KOPT-K1 (cell line): ENCODE measurements at regions not wholly inside any gene's neighbourhood (a gene's known extent, or its start where the extent isn't known, plus 50 kb on each side); places are given as distances from the start of the nearest gene placed in this dataset.

Source experiments
- H3K27ac ChIP-seq: fragments of 200-600 bp; sonication (generic); 2 replicates; pipeline ENCODE4 v1.5.1; 2016; ENCODE audit warnings: antibody characterized with exemption, mild to moderate bottlenecking, low read depth, low read length; ENCODE audit not compliant: poor library complexity, severe bottlenecking
- H3K36me3 ChIP-seq: fragments of 200-600 bp; sonication (generic); 2 replicates; pipeline ENCODE4 v1.5.1; 2017; ENCODE audit warnings: antibody characterized with exemption, mild to moderate bottlenecking, low read length, moderate library complexity; ENCODE audit not compliant: insufficient read depth
- H3K9me3 ChIP-seq: fragments of 200-600 bp; sonication (generic); 2 replicates; pipeline ENCODE4 v1.5.1; 2017; ENCODE audit warnings: antibody characterized with exemption, low read length, mild to moderate bottlenecking; ENCODE audit not compliant: insufficient read depth, poor library complexity, severe bottlenecking

GRCh38 chr16:55152875-55153390 lies 171.1 kb upstream of the IRX6 start:
- H3K36me3 ChIP-seq, result no peaks in the 10 kb centered on the region
- no peak overlapping the region for H3K27ac ChIP-seq
- no peaks in the 10 kb centered on the region for H3K9me3 ChIP-seq

- Histone ChIP-seq H3K36me3 (no peaks in the 10 kb centered on the region), H3K27ac (no peak overlapping the region), H3K9me3 (no peaks in the 10 kb centered on the region)
Observed at GRCh38 chr16:55154262-55154661, 169.7 kb upstream of the IRX6 start.

GRCh38 chr16:55154956-55155355 lies 169.0 kb upstream of the IRX6 start:
- Histone ChIP-seq H3K36me3 (no peaks in the 10 kb centered on the region), H3K9me3 (peaks cover 4% of the 10 kb centered on the region), H3K27ac (no peak overlapping the region)

DNA sequence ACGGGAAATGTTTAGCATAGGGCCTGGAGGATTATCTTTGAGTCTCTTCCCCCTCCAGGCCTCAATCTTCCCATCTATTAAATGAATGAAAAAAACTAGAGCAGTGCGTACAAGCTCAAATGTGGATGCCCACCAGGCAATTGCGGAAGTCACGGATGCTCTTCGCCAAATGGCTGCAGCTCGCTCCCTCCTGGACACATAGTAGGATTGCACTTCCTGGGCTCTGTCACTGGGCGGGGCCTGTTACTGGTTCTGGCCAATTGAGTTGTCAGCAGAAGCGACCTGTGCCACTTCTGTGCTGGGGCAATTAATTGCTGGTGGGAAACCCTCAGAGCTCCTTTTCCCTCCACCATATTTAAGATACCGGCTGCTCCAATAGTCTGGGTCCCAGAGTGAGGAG lies 168.2 kb upstream of the IRX6 start:
- peaks cover 4% of the 10 kb centered on the region for H3K9me3 ChIP-seq
- H3K27ac ChIP-seq, result no peak overlapping the region
- H3K36me3 ChIP-seq, result no peaks in the 10 kb centered on the region

GRCh38 chr16:55169780-55170179 lies 154.2 kb upstream of the IRX6 start:
- no peaks in the 10 kb centered on the region for H3K9me3 ChIP-seq
- H3K27ac ChIP-seq, result no peak overlapping the region
- no peaks in the 10 kb centered on the region for H3K36me3 ChIP-seq

GRCh38 chr16:55171241-55171640 lies 152.8 kb upstream of the IRX6 start:
- no peaks in the 10 kb centered on the region for H3K9me3 ChIP-seq
- no peaks in the 10 kb centered on the region for H3K36me3 ChIP-seq
- H3K27ac ChIP-seq, result no peak overlapping the region

DNA sequence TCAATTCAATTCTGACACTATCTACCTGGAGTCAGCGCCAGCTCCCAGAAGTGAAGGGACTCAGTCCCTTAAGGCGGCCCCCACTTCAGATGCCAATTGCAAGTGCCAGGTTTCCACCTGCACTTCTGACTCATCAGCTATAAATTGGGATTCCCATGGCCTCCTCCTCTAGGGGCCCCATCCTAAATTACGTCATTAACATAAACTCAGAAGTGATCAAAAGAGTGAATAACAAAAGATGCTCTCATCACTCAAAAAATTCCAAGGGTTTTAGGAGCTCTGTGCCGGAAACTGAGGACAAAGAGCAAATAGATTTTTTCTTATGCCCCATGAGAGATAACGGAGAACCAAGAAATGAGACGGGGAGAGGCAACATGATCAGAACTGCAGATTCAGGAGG lies 148.6 kb upstream of the IRX6 start:
- Histone ChIP-seq H3K27ac (no peak overlapping the region), H3K9me3 (no peaks in the 10 kb centered on the region), H3K36me3 (no peaks in the 10 kb centered on the region)

GRCh38 chr16:55176901-55177300 lies 147.1 kb upstream of the IRX6 start:
- Histone ChIP-seq H3K27ac (no peak overlapping the region), H3K36me3 (no peaks in the 10 kb centered on the region), H3K9me3 (no peaks in the 10 kb centered on the region)

DNA sequence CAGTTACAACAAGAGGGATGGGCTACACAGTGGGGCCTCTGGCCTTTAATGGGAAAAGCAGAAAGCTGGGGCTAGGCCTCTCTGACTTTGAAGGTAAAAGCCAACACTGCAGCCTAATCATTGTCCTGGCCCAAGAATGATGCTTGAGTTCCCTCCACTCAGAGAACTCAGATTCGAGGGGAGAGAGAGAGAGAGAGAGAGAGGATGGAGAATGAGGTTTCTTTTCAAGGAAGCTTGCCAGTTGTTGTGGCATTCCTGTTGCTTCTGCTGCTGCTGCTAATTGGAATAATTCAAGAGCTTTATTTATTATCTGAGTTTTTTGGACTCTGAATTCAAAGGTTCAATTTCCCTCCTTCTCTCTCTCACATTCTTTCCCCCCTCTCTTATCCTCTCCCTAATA lies 144.6 kb upstream of the IRX6 start:
- Histone ChIP-seq H3K9me3 (no peaks in the 10 kb centered on the region), H3K36me3 (no peaks in the 10 kb centered on the region), H3K27ac (no peak overlapping the region)

DNA sequence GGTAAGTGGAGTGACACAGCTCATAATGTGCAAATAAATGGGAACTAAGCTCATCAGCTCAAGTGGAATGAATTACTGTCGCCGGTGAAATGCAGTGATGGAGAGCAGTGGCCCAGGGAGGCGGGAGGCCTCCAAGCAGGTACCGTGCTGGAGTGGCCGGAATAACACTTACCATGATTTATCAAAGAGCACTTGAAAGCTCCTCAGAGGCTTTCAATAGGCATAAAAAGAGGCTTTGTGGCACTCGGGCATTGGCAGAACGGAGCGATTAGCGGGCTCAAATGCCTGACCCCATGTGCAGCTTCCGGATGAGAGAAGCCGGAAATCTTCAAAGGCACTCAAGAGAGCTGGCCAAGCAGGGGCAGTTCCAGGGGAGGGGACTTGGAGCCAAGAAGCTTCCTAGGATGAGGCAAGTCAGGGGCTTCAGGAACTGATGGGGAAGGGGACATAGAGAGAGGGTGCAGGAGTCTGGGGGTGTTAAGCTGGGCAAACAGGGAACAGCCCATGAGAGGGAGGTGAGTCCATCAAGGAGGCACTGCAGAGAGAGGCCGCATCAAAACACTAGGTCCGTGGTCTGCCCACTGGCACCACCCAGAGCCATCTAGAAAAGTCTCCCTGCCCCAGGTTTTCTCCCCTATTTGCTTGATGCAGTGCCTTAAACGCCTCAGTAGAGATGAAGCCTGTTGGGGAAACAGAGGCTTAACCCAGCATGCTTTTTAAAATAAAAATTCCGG lies 144.0 kb upstream of the IRX6 start:
- no peaks in the 10 kb centered on the region for H3K36me3 ChIP-seq
- H3K27ac ChIP-seq, result no peak overlapping the region
- H3K9me3 ChIP-seq, result no peaks in the 10 kb centered on the region

GRCh38 chr16:55184052-55184451 lies 140.0 kb upstream of the IRX6 start:
- H3K36me3 ChIP-seq, result no peaks in the 10 kb centered on the region
- no peaks in the 10 kb centered on the region for H3K9me3 ChIP-seq
- H3K27ac ChIP-seq, result no peak overlapping the region

DNA sequence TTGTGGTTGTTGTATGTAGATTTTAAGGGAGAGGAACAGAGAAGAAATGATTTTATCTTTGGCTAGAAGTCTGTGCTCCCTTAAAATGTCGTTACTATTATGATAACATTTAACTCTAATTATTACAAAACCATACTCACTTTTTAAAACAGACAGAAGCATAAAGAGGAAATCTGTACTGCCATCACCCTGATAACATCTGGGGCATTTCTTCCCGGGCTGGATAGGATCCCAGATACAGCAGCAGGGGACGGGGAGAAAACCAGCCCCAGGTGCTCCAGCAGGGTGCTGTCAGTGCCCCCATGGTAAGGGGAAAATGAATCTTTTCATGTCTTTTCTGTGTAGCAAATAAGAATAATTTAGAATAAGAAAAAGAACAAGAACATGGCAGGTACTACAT lies 139.4 kb upstream of the IRX6 start:
- Histone ChIP-seq H3K36me3 (no peaks in the 10 kb centered on the region), H3K27ac (no peak overlapping the region), H3K9me3 (no peaks in the 10 kb centered on the region)

- peaks cover 5% of the 10 kb centered on the region for H3K9me3 ChIP-seq
- H3K36me3 ChIP-seq, result no peaks in the 10 kb centered on the region
- H3K27ac ChIP-seq, result no peak overlapping the region
Observed at GRCh38 chr16:55189224-55189623, 134.8 kb upstream of the IRX6 start.

DNA sequence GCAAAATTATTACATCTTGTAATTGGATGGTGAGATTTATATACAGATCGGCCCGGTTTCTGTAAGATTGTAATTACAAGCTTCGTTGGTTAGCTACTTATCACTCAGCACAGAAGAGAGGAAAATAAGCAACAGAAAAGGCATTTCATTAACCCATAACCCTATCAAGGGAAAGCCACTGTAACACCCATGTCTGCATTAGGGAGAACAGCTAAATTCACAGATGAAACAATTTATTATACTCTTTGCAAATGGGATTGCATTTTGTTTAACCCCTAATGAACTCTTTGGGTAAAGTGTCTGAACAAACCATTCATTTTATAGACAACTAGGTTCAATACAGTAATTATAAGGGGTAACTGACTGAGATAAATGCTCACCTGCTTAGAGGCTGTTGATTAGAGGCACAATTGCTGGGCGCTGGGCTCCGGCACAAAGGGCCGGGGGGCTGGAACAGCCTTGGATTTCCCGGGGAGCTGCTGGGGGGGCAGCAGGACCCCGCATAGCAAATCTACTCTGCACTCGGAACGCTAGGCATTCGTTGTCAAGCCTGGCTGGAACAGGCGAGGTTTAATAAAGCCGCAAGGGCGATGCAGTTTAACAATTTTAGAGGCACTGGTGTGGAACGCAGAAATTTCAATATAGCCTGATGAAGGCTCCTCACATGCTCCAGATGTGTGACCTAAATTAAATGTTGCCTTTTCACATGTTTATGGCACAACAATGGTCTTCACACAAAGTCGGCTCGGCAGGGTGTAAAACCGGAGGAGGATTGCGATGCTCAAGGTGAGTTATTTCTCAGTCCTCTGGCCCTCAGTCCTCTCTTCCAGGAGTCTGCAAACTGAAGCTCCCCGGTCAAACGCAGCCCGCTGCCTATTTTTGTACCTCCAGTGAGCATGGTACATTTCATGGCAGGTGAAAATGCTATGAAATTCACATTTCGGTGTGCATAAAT lies 134.0 kb upstream of the IRX6 start:
- H3K36me3 ChIP-seq, result no peaks in the 10 kb centered on the region
- no peak overlapping the region for H3K27ac ChIP-seq
- H3K9me3 ChIP-seq, result peaks cover 5% of the 10 kb centered on the region

- Histone ChIP-seq H3K36me3 (no peaks in the 10 kb centered on the region), H3K27ac (no peak overlapping the region), H3K9me3 (peaks cover 5% of the 10 kb centered on the region)
Observed at GRCh38 chr16:55192734-55193133, 131.3 kb upstream of the IRX6 start.
